ENCODE measurements at regions not wholly inside any gene's neighbourhood (a gene's known extent, or its start where the extent isn't known, plus 50 kb on each side); places are given as distances from the start of the nearest gene placed in this dataset.

- TF ChIP-seq AR (CRISPR knock-in tag; IDR thresholded peaks at IDR 0.05), result no peak
- TF ChIP-seq NR2C2 (CRISPR knock-in tag; IDR thresholded peaks at IDR 0.05), result no peak
- TF ChIP-seq CTCF (IDR thresholded peaks at IDR 0.05), result no peak
- TF ChIP-seq HMGA2 (CRISPR knock-in tag; IDR thresholded peaks at IDR 0.05), result no peak
- TF ChIP-seq MYBL2 (CRISPR knock-in tag; IDR thresholded peaks at IDR 0.05), result no peak
These were observed 1219.1 kb downstream of the UQCRFS1 start (continued) for GRCh38 chr19:27993619-27994570.

DNA sequence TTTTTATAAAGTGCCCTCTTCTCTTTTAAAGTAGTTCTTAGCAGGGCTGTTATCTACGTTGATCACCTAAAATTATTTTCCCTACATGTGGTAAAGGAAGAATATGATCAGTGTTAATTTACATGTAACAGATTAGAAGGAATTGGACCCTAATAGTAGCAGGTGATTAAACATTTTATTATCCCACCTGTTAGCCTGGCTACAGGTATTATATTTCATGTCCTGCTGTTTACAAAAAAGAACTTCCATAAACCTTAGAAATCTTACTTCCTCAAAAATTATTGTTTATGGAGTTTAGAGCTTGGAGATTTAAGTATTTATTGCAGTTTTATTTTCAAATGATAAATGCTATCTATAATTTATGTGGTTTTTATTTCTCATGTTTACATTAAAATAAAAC lies 1226.7 kb downstream of the UQCRFS1 start:
- Mint-ChIP-seq H3K4me3 (no peak overlapping the region), H3K4me1 (no peaks in the 10 kb centered on the region), H3K36me3 (no peaks in the 10 kb centered on the region), H3K27ac (no peak overlapping the region), H3K27me3 (ENCODE audit: low read depth) (no peaks in the 10 kb centered on the region; the same call in 1 of the 2 replicates), H3K9me3 (no peaks in the 10 kb centered on the region)
- TF ChIP-seq, protein P1, sequence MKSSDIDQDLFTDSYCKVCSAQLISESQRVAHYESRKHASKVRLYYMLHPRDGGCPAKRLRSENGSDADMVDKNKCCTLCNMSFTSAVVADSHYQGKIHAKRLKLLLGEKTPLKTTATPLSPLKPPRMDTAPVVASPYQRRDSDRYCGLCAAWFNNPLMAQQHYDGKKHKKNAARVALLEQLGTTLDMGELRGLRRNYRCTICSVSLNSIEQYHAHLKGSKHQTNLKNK (CRISPR knock-in tag; IDR thresholded peaks at IDR 0.05), result no peak
- no peak for TF ChIP-seq TP53 (CRISPR knock-in tag; IDR thresholded peaks at IDR 0.05)
- TF ChIP-seq, protein P2, sequence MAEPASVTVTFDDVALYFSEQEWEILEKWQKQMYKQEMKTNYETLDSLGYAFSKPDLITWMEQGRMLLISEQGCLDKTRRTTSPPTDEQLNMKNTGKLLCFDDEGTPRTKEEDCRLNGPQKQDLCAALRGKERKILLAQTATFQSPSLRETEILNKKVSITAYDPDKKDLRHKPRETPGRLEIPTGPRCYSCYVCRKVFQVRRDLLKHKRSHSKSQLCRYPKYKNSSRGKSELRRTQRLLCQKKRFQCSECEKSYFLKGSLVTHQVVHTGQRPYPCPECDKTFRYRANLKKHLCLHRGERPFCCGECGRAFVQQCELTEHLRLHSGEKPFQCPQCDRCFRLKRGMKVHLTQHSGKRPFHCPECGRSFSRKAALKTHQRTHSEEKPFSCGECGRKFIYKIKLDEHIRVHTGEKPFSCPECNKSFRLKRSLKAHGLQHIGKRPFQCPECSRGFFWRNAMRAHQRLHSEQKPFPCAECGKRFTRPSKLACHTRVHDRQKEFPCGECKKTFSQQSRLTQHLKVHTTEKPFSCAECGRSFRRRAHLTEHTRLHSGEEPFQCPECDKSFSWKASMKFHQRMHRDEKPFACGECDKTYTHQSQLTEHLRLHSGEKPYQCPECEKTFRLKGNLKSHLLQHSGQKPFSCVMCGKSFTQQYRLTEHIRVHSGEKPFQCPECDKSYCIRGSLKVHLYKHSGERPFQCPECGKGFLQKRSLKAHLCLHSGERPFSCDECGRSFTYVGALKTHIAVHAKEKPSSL (CRISPR knock-in tag; conservative IDR thresholded peaks at IDR 0.05), result no peak
- TF ChIP-seq TCF7 (CRISPR knock-in tag; IDR thresholded peaks at IDR 0.05; ENCODE audit: low read depth), result no peak
- TF ChIP-seq GTF2I (CRISPR knock-in tag; conservative IDR thresholded peaks at IDR 0.05), result no peak
- no peak for TF ChIP-seq NFYB (CRISPR knock-in tag; conservative IDR thresholded peaks at IDR 0.05; ENCODE audit: low read depth)
- TF ChIP-seq, protein P3, sequence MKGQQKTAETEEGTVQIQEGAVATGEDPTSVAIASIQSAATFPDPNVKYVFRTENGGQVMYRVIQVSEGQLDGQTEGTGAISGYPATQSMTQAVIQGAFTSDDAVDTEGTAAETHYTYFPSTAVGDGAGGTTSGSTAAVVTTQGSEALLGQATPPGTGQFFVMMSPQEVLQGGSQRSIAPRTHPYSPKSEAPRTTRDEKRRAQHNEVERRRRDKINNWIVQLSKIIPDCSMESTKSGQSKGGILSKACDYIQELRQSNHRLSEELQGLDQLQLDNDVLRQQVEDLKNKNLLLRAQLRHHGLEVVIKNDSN (CRISPR knock-in tag; IDR thresholded peaks at IDR 0.05), result no peak
- TF ChIP-seq TEAD4 (CRISPR knock-in tag; IDR thresholded peaks at IDR 0.05), result no peak
- no peak for TF ChIP-seq RELA (CRISPR knock-in tag; IDR thresholded peaks at IDR 0.05; ENCODE audit: borderline replicate concordance)
- TF ChIP-seq, protein P4, sequence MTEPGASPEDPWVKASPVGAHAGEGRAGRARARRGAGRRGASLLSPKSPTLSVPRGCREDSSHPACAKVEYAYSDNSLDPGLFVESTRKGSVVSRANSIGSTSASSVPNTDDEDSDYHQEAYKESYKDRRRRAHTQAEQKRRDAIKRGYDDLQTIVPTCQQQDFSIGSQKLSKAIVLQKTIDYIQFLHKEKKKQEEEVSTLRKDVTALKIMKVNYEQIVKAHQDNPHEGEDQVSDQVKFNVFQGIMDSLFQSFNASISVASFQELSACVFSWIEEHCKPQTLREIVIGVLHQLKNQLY (CRISPR knock-in tag; IDR thresholded peaks at IDR 0.05), result no peak
- TF ChIP-seq PRRX2 (CRISPR knock-in tag; IDR thresholded peaks at IDR 0.05), result no peak
- ChIA-PET POLR2A (no interaction called here), CTCF (interaction anchor here (1.3 kb wide), 1 partner anchor 231 kb away, joined by 7 read pairs; no protein-coding TSS in a partner anchor)
- DNase-seq (ENCODE audit: low spot score), result no peak
- ATAC-seq, result no peak

All from WTC11 (cell line).